GM12891 (cell line): ENCODE measurements at regions not wholly inside any gene's neighbourhood (a gene's known extent, or its start where the extent isn't known, plus 50 kb on each side); places are given as distances from the start of the nearest gene placed in this dataset.

Experiments
- DNase-seq: peaks from one replicate; pipeline ENCODE4 v3.0.0; 2011; ENCODE audit warnings: low spot score; ENCODE audit not compliant: insufficient read length
- FAIRE-seq: peaks from 2 replicates; lab custom pipeline; 2011; peaks lifted over from hg19 to GRCh38; lab: Jason Lieb, UNC
- PAX5 ChIP-seq: IDR thresholded peaks from 2 replicates; pipeline ENCODE4 v1.6.1; 2011; ENCODE audit warnings: low read length, moderate library complexity, mild to moderate bottlenecking; ENCODE audit not compliant: insufficient read depth, severe bottlenecking
- POLR2A ChIP-seq: IDR thresholded peaks from 2 replicates; pipeline ENCODE4 v1.6.1; 2011; ENCODE audit warnings: low read depth, low read length, control low read depth
- POLR2AphosphoS5 ChIP-seq: IDR thresholded peaks from 2 replicates; pipeline ENCODE4 v1.6.1; 2011; ENCODE audit warnings: low read depth, low read length, control low read depth
- POU2F2 ChIP-seq: IDR thresholded peaks from 2 replicates; pipeline ENCODE4 v1.6.1; 2011; ENCODE audit warnings: low read depth, mild to moderate bottlenecking, control low read depth, low read length, moderate library complexity
- SPI1 ChIP-seq: IDR thresholded peaks from 2 replicates; pipeline ENCODE4 v1.6.1; 2011; ENCODE audit warnings: low read depth, low read length, control low read depth
- TAF1 ChIP-seq: IDR thresholded peaks from 2 replicates; pipeline ENCODE4 v1.6.1; 2011; ENCODE audit warnings: low read depth, low read length, control low read depth

GRCh38 chr4:31065086-31065485 lies 344.9 kb downstream of the PCDH7 start:
- DNase-seq (no peak), FAIRE-seq (no peak)

GRCh38 chr4:31068257-31069075 lies 348.3 kb downstream of the PCDH7 start:
- FAIRE-seq (no peak), DNase-seq (no peak)
- TF ChIP-seq POU2F2: no peak
- no peak for TF ChIP-seq SPI1
- TF ChIP-seq POLR2AphosphoS5: no peak
- TF ChIP-seq PAX5: no peak
- no peak for TF ChIP-seq TAF1
- no peak for TF ChIP-seq POLR2A

More at GRCh38 chr4:31065086-31065485, 344.9 kb downstream of the PCDH7 start:
- TF ChIP-seq POLR2A: no peak
- TF ChIP-seq SPI1: no peak
- no peak for TF ChIP-seq POU2F2
- no peak for TF ChIP-seq POLR2AphosphoS5
- no peak for TF ChIP-seq PAX5
- TF ChIP-seq TAF1: no peak

GRCh38 chr4:31069151-31069550 lies 349.0 kb downstream of the PCDH7 start:
- TF ChIP-seq POLR2A (no peak), POU2F2 (no peak), SPI1 (no peak), TAF1 (no peak), PAX5 (no peak), POLR2AphosphoS5 (no peak)
- DNase-seq (no peak), FAIRE-seq (no peak)

GRCh38 chr4:31071508-31072486 lies 351.6 kb downstream of the PCDH7 start:
- TF ChIP-seq SPI1 (no peak), POLR2A (no peak), POU2F2 (no peak), POLR2AphosphoS5 (no peak), PAX5 (no peak), TAF1 (no peak)
- DNase-seq (no peak), FAIRE-seq (no peak)

GRCh38 chr4:31075969-31076368 lies 355.8 kb downstream of the PCDH7 start:
- no peak for DNase-seq
- FAIRE-seq: no peak
- TF ChIP-seq POU2F2 (no peak), PAX5 (no peak), POLR2AphosphoS5 (no peak), TAF1 (no peak), SPI1 (no peak), POLR2A (no peak)

GRCh38 chr4:31078661-31079060 lies 358.5 kb downstream of the PCDH7 start:
- no peak for FAIRE-seq
- DNase-seq: no peak
- TF ChIP-seq POU2F2 (no peak), PAX5 (no peak), TAF1 (no peak), POLR2AphosphoS5 (no peak), POLR2A (no peak), SPI1 (no peak)

- FAIRE-seq: no peak
- DNase-seq: no peak
- TF ChIP-seq POLR2A (no peak), PAX5 (no peak), SPI1 (no peak), POLR2AphosphoS5 (no peak), POU2F2 (no peak), TAF1 (no peak)
Observed at GRCh38 chr4:31080887-31081286, 360.7 kb downstream of the PCDH7 start.

- FAIRE-seq: no peak
- DNase-seq: no peak
- TF ChIP-seq TAF1: no peak
- no peak for TF ChIP-seq SPI1
- no peak for TF ChIP-seq PAX5
- TF ChIP-seq POLR2A: no peak
- TF ChIP-seq POLR2AphosphoS5: no peak
- no peak for TF ChIP-seq POU2F2
Observed at GRCh38 chr4:31081366-31081765, 361.2 kb downstream of the PCDH7 start.

GRCh38 chr4:31083456-31083855 lies 363.3 kb downstream of the PCDH7 start:
- DNase-seq: no peak
- TF ChIP-seq POU2F2 (no peak), POLR2A (no peak), TAF1 (no peak), POLR2AphosphoS5 (no peak), SPI1 (no peak), PAX5 (no peak)
- no peak for FAIRE-seq
